ENCODE measurements at regions not wholly inside any gene's neighbourhood (a gene's known extent, or its start where the extent isn't known, plus 50 kb on each side); places are given as distances from the start of the nearest gene placed in this dataset.
"Not testable (repeated sequence)": the region's sequence is repeated elsewhere in the genome, so short reads cannot be mapped to it uniquely, and the experiment has no call there.

GRCh38 chr10:76618171-76618570 is 1019.4 kb downstream of the KCNMA1 start:
- Histone ChIP-seq H4K20me1 (ENCODE audit: insufficient read depth, low read length) (no peaks in the 10 kb centered on the region), H3K9me3 (ENCODE audit: low read length) (no peaks in the 10 kb centered on the region), H3K27ac (ENCODE audit: low read depth, low read length, poor library complexity, severe bottlenecking) (no peak overlapping the region), H3K27me3 (ENCODE audit: insufficient read depth, low read length) (no peaks in the 10 kb centered on the region), H3K4me3 (ENCODE audit: low read depth, low read length, poor library complexity, severe bottlenecking) (no peak overlapping the region), H3K4me2 (ENCODE audit: low read length) (no peak overlapping the region), H3K9ac (ENCODE audit: low read length) (no peak overlapping the region), H3K79me2 (ENCODE audit: insufficient read depth, low read length) (no peaks in the 10 kb centered on the region), H3K9me2 (ENCODE audit: low read depth, low read length) (no peaks in the 10 kb centered on the region), H3K4me1 (ENCODE audit: insufficient read depth, low read length, severe bottlenecking) (no peaks in the 10 kb centered on the region), H3K36me3 (ENCODE audit: insufficient read depth, low read length) (no peaks in the 10 kb centered on the region), H2AFZ (ENCODE audit: low read length) (no peak overlapping the region), H3F3A (ENCODE audit: insufficient read depth, low read length) (no peaks in the 10 kb centered on the region)
- TF ChIP-seq EZH2 (IDR thresholded peaks at IDR 0.05; ENCODE audit: borderline replicate concordance, low read length) (no peak), CTCF (IDR thresholded peaks at IDR 0.05; ENCODE audit: low read length) (no peak)

GRCh38 chr10:76616666-76617065 is 1020.9 kb downstream of the KCNMA1 start:
- H3K79me2 ChIP-seq (ENCODE audit: insufficient read depth, low read length); H2AFZ ChIP-seq (ENCODE audit: low read length); H3K9ac ChIP-seq (ENCODE audit: low read length); H3K4me1 ChIP-seq (ENCODE audit: insufficient read depth, low read length, severe bottlenecking); H3F3A ChIP-seq (ENCODE audit: insufficient read depth, low read length); H3K9me2 ChIP-seq (ENCODE audit: low read depth, low read length); H3K4me3 ChIP-seq (ENCODE audit: low read depth, low read length, poor library complexity, severe bottlenecking); H3K9me3 ChIP-seq (ENCODE audit: low read length); H3K4me2 ChIP-seq (ENCODE audit: low read length); H3K27ac ChIP-seq (ENCODE audit: low read depth, low read length, poor library complexity, severe bottlenecking); H4K20me1 ChIP-seq (ENCODE audit: insufficient read depth, low read length); H3K36me3 ChIP-seq (ENCODE audit: insufficient read depth, low read length); H3K27me3 ChIP-seq (ENCODE audit: insufficient read depth, low read length): not testable (repeated sequence)

DNA sequence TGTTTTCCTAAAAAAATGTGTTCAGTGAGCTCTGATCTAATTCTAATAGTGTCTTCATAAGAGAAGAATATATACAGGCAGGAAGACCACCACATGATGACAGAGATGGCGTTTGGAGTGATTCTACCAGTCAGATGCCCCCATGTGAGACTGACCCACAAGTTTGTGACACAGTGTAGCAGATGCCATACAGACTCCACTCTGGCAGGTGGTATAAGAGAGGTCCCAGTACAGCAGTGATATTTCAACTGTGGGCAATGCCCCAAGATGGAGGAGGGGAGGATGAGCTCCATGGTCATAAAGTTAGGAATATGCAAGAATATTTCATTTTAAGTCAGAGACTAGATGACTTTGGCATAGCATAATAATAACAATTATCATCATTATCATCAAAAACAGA is 1022.6 kb downstream of the KCNMA1 start:
- Histone ChIP-seq H3K27ac (ENCODE audit: low read depth, low read length, poor library complexity, severe bottlenecking) (no peak overlapping the region), H3K9ac (ENCODE audit: low read length) (no peak overlapping the region), H3K4me1 (ENCODE audit: insufficient read depth, low read length, severe bottlenecking) (no peaks in the 10 kb centered on the region), H3F3A (ENCODE audit: insufficient read depth, low read length) (no peaks in the 10 kb centered on the region), H3K9me2 (ENCODE audit: low read depth, low read length) (no peaks in the 10 kb centered on the region), H3K4me2 (ENCODE audit: low read length) (no peak overlapping the region), H2AFZ (ENCODE audit: low read length) (no peak overlapping the region), H3K79me2 (ENCODE audit: insufficient read depth, low read length) (no peaks in the 10 kb centered on the region), H3K9me3 (ENCODE audit: low read length) (no peaks in the 10 kb centered on the region), H3K36me3 (ENCODE audit: insufficient read depth, low read length) (no peaks in the 10 kb centered on the region), H4K20me1 (ENCODE audit: insufficient read depth, low read length) (no peaks in the 10 kb centered on the region), H3K4me3 (ENCODE audit: low read depth, low read length, poor library complexity, severe bottlenecking) (no peak overlapping the region), H3K27me3 (ENCODE audit: insufficient read depth, low read length) (no peaks in the 10 kb centered on the region)
- TF ChIP-seq EZH2 (IDR thresholded peaks at IDR 0.05; ENCODE audit: borderline replicate concordance, low read length) (no peak), CTCF (IDR thresholded peaks at IDR 0.05; ENCODE audit: low read length) (no peak)
